ENCODE measurements at regions not wholly inside any gene's neighbourhood (a gene's known extent, or its start where the extent isn't known, plus 50 kb on each side); places are given as distances from the start of the nearest gene placed in this dataset.

DNA sequence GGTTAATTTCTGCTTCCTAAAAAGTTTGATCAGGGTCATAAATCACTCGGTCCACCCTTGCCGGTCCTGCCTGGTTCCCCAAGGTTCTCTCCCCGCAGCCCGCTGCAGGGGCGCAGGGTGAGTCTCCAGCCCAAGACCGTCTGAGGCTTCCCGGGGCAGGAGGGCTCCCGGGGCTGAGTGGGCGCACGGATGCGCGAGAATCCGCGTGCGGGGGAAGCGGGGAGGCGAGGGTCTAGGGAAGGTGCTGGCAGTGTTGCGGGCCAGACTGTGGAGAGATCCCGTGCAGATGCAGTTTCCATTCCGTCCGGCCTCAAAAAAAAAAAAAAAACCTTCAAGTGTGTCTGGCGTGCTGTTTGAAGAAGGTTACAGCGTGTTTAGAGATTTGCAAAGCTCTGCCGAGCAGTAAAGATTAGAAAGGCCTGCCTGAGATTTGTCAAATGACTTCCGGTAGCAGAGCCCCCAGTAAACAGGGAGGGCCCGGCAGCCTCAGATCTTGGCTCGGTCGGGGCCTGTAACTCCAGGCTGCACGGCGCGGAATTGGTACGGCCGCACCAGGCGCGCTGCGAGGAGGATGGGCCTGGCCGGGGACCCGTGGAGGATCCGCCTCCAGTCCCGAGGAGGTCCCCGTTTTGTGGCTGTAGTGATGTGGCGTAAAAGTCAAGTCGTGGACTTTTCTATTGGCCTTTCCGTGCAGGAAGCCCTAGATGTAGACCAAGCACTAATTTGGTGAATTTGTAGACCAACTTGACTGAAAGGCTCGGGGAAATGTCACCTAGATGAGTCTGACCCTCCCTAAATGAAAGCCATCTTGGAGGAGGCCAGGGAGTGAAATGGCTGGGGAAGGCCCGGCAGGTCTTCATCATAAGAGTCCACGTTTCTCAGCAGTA, 293.2 kb upstream of the NFE2L3 start:
- TF ChIP-seq, protein P1, sequence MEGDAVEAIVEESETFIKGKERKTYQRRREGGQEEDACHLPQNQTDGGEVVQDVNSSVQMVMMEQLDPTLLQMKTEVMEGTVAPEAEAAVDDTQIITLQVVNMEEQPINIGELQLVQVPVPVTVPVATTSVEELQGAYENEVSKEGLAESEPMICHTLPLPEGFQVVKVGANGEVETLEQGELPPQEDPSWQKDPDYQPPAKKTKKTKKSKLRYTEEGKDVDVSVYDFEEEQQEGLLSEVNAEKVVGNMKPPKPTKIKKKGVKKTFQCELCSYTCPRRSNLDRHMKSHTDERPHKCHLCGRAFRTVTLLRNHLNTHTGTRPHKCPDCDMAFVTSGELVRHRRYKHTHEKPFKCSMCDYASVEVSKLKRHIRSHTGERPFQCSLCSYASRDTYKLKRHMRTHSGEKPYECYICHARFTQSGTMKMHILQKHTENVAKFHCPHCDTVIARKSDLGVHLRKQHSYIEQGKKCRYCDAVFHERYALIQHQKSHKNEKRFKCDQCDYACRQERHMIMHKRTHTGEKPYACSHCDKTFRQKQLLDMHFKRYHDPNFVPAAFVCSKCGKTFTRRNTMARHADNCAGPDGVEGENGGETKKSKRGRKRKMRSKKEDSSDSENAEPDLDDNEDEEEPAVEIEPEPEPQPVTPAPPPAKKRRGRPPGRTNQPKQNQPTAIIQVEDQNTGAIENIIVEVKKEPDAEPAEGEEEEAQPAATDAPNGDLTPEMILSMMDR (conservative IDR thresholded peaks at IDR 0.05; ENCODE audit: low read depth): no peak
- no peak for DNase-seq (ENCODE audit: low spot score)
- CTCF ChIA-PET: no interaction called here
- peak overlapping the region; percentile 97 for H3K27ac ChIP-seq
- POLR2A ChIA-PET (ENCODE audit: low non-redundant PET): no interaction called here

DNA sequence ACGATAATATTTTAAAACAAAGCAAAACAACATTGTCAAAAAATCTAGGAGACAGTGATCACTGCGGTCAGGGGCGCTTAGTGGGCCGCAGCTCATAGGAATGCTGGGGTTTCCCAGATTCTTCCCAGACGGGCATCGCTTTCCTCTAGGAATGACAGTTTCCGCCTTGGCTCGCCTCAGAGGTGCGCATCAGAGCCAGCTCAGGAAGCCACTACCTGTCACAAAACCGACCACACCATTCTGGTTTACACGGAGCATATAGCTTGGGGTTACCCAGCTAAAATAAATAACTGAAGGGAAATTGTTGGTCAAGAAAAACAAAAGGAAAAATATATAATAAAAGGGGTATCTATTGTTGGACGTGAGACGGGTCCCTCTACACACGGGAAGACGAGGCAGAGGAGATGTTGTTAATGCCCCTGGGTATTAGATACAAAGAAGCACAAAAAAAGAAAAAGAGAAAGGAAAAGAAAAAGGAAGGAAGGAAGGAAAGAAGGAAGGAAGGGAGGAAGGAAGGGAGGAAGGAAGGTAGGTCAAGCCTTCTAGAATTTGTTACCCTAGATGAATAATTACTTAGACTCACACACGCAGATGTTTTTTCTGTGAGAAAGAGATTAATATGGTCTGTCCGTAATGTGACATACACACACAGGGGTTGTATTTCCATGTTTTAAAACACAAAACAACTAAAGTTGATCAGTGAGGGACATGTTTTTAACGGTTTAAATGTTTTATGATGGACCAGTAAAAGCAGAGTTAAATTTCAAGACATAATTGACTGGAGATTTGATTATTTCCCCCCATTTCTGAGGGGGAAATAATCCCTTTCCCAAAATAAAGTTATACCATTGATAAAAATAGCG, 292.4 kb upstream of the NFE2L3 start:
- DNase-seq (ENCODE audit: low spot score): no peak
- POLR2A ChIA-PET (ENCODE audit: low non-redundant PET): no interaction called here
- CTCF ChIA-PET: no interaction called here
- TF ChIP-seq, protein P1 (conservative IDR thresholded peaks at IDR 0.05; ENCODE audit: low read depth): no peak
- H3K27ac ChIP-seq: peak overlapping the region; percentile 97

DNA sequence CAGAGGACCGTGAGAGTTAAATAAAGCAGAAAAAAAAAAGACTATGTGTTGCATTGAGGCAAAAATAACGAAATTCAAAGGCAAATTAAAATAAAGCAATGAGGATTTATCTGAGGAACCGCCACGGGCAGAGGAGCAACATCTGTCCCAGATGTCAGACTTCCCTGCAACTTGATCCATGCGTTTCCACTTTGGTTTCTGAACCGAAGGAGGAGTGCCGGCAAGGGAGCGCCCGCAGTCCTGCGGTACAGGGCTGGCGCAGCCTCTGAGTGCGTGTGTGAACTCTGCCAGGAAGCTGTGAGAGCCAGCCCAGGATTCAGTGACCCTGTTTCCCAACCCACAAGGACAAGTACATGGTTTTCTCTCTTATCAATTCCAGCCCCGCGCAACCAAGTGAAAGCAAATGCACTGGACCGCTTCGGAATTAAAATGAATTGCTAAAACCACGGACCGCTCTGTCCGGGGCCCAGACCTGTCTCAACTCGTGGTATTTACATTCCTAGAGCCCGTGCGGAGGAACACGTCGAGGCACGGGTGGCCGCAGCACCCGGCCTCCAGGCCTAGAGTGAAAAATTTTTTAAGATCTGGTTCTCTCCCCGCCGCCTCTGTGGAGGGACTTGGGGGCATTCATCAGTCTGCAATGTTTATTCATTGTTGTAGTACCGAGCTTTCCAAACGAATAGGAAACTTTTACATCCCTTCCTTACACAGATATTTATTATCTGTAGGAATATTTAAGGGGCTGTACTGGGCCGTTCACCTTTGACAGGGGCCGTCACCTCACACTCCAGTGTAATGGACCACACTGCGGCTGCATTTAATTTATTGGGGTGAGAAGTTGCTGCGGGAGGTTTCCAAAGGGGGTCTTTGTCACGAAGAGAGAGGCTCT, 291.5 kb upstream of the NFE2L3 start:
- ChIA-PET CTCF (no interaction called here), POLR2A (ENCODE audit: low non-redundant PET) (no interaction called here)
- TF ChIP-seq, protein P1 (conservative IDR thresholded peaks at IDR 0.05; ENCODE audit: low read depth): no peak
- peak overlapping the region; percentile 92 for H3K27ac ChIP-seq
- DNase-seq (ENCODE audit: low spot score): peak; percentile 61

DNA sequence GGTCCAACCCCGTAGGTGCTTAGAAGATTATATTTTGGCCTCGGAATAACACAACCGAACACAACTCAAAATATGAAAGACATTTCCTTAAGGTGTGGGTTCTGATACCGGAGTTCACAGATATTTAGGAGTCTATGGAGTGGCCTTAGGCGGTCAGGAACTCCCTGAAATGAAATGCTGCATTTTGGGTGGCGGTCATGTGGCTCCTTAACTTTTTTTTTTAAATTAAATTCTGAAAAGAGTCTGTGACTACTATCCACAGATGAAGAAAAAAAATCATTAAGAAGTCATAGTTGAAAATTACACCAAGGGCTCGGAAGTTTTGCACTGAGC, 290.9 kb upstream of the NFE2L3 start:
- DNase-seq (ENCODE audit: low spot score): no peak
- POLR2A ChIA-PET (ENCODE audit: low non-redundant PET): no interaction called here
- TF ChIP-seq, protein P1 (conservative IDR thresholded peaks at IDR 0.05; ENCODE audit: low read depth): no peak
- CTCF ChIA-PET: interaction anchor here (0.5 kb wide), 1 partner anchor 216 kb away, joined by 3 read pairs; no protein-coding TSS in a partner anchor
- peak overlapping the region; percentile 92 for H3K27ac ChIP-seq

DNA sequence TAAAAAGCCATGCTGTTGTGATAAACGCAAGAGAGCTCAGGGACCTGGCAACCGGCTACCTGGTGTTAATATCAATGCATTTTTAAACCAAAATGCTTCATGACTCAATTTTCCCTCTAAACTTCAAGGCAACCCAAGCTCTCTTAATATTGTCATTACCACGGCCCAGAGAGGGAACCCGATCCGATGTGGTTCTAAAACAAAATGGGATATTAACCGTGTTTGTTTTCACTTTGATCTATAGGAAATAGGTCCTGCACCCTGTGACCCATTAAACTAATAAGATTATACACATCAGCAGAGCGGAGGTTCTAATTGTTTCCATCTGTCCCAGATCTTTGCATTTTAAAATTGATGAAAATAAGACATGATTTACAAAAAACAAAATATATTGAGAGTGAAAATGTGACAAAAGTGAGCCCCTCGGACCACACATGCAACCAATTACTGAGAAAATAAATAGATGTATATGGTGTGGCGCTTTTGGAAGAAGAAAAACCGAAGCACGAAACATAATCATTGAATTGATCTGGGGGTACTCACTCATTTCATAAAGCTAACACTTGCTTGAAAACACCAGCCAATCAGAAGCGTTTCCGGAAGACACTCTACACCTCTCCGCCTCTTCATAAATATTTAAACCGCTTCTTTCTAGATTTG, 290.3 kb upstream of the NFE2L3 start:
- TF ChIP-seq, protein P1 (conservative IDR thresholded peaks at IDR 0.05; ENCODE audit: low read depth): no peak
- H3K27ac ChIP-seq: no peak overlapping the region
- CTCF ChIA-PET: interaction anchor here (0.5 kb wide), 1 partner anchor 216 kb away, joined by 3 read pairs; no protein-coding TSS in a partner anchor
- POLR2A ChIA-PET (ENCODE audit: low non-redundant PET): no interaction called here
- DNase-seq (ENCODE audit: low spot score): no peak

All from RWPE1 (cell line).